Smooth muscle cell (in vitro differentiated cells): ENCODE measurements at regions not wholly inside any gene's neighbourhood (a gene's known extent, or its start where the extent isn't known, plus 50 kb on each side); places are given as distances from the start of the nearest gene placed in this dataset.

Experiments
- DNase-seq: peaks from one replicate; lab custom pipeline; 2025; ENCODE audit not compliant: unreplicated experiment; lab: John Stamatoyannopoulos, UW
- H2AFZ ChIP-seq: fragments of 200-600 bp; sonication (generic); 2 replicates; pipeline ENCODE4 v1.6.0; 2016; ENCODE audit warnings: antibody characterized with exemption, low read depth, mild to moderate bottlenecking
- H3F3A ChIP-seq: fragments of 200-600 bp; sonication (generic); 2 replicates; pipeline ENCODE4 v1.6.0; 2017; ENCODE audit warnings: antibody characterized with exemption, low read depth
- H3K27ac ChIP-seq: fragments of 200-600 bp; sonication (generic); 2 replicates; pipeline ENCODE4 v1.5.1; 2016; ENCODE audit warnings: low read depth, mild to moderate bottlenecking
- H3K27me3 ChIP-seq: fragments of 200-600 bp; sonication (generic); 2 replicates; pipeline ENCODE4 v1.6.1; 2016; ENCODE audit warnings: low read depth, mild to moderate bottlenecking
- H3K36me3 ChIP-seq: fragments of 200-600 bp; sonication (generic); 2 replicates; pipeline ENCODE4 v1.5.1; 2016; ENCODE audit warnings: low read depth
- H3K4me1 ChIP-seq: fragments of 200-600 bp; sonication (generic); 2 replicates; pipeline ENCODE4 v1.5.1; 2016; ENCODE audit warnings: low read depth
- H3K4me2 ChIP-seq: fragments of 200-600 bp; sonication (generic); 2 replicates; pipeline ENCODE4 v1.6.0; 2016; ENCODE audit warnings: mild to moderate bottlenecking
- H3K4me3 ChIP-seq: fragments of 200-600 bp; sonication (generic); 2 replicates; pipeline ENCODE4 v1.5.1; 2016; ENCODE audit warnings: mild to moderate bottlenecking
- H3K79me2 ChIP-seq: fragments of 200-600 bp; sonication (generic); 2 replicates; pipeline ENCODE4 v1.6.0; 2016; ENCODE audit warnings: low read depth, mild to moderate bottlenecking
- H3K9ac ChIP-seq: fragments of 200-600 bp; sonication (generic); 2 replicates; pipeline ENCODE4 v1.6.0; 2016; ENCODE audit warnings: low read depth
- H3K9me3 ChIP-seq: fragments of 200-600 bp; sonication (generic); replicated peaks from 2 replicates; pipeline ENCODE4 v1.5.1; 2016; ENCODE audit warnings: low read depth
- H4K20me1 ChIP-seq: fragments of 200-600 bp; sonication (generic); 2 replicates; pipeline ENCODE4 v1.6.0; 2016; ENCODE audit warnings: low read depth
- CTCF ChIP-seq: fragments of 200-600 bp; sonication (generic); IDR thresholded peaks from 2 replicates; pipeline ENCODE4 v1.5.1; 2017; ENCODE audit warnings: borderline replicate concordance, mild to moderate bottlenecking, antibody characterized with exemption; ENCODE audit not compliant: insufficient read depth, poor library complexity, severe bottlenecking
- WGBS: methylation state at CpG from one replicate; pipeline ENCODE4 v1.1.7; 2016; ENCODE audit warnings: low lambda C conversion rate; 5-methylcytosine and 5-hydroxymethylcytosine counted together

GRCh38 chr13:90099847-90100246 is 1247.6 kb upstream of the MIR17HG start:
- no peaks in the 10 kb centered on the region for H3K36me3 ChIP-seq
- WGBS = 86% methylated on average over 4 of the region's 4 CpGs
- no peaks in the 10 kb centered on the region for H4K20me1 ChIP-seq
- H3K4me1 ChIP-seq = no peaks in the 10 kb centered on the region
- H3K27me3 ChIP-seq = no peaks in the 10 kb centered on the region
- no peak overlapping the region for H3K9ac ChIP-seq
- TF ChIP-seq CTCF = no peak
- H3K4me2 ChIP-seq = no peak overlapping the region
- no peaks in the 10 kb centered on the region for H3F3A ChIP-seq
- no peak overlapping the region for H3K4me3 ChIP-seq
- DNase-seq = no peak
- no peaks in the 10 kb centered on the region for H3K9me3 ChIP-seq
- no peak overlapping the region for H2AFZ ChIP-seq
- H3K27ac ChIP-seq = no peak overlapping the region
- H3K79me2 ChIP-seq = no peaks in the 10 kb centered on the region

- no peaks in the 10 kb centered on the region for H3K9me3 ChIP-seq
- no peaks in the 10 kb centered on the region for H3K4me1 ChIP-seq
- H3F3A ChIP-seq = peaks cover 4% of the 10 kb centered on the region
- H3K27me3 ChIP-seq = no peaks in the 10 kb centered on the region
- no peak for TF ChIP-seq CTCF
- H4K20me1 ChIP-seq = no peaks in the 10 kb centered on the region
- no peak overlapping the region for H3K4me2 ChIP-seq
- H3K9ac ChIP-seq = no peak overlapping the region
- H2AFZ ChIP-seq = no peak overlapping the region
- no peak overlapping the region for H3K27ac ChIP-seq
- 91% methylated on average over 4 of the region's 4 CpGs for WGBS
- no peaks in the 10 kb centered on the region for H3K36me3 ChIP-seq
- H3K79me2 ChIP-seq = no peaks in the 10 kb centered on the region
- no peak for DNase-seq
- no peak overlapping the region for H3K4me3 ChIP-seq
These were observed 1244.2 kb upstream of the MIR17HG start for GRCh38 chr13:90103099-90103784.

GRCh38 chr13:90104764-90105163 is 1242.7 kb upstream of the MIR17HG start:
- no peak overlapping the region for H2AFZ ChIP-seq
- H3K9ac ChIP-seq = no peak overlapping the region
- 90% methylated on average over 2 of the region's 2 CpGs for WGBS
- H3K4me3 ChIP-seq = no peak overlapping the region
- H3K27me3 ChIP-seq = no peaks in the 10 kb centered on the region
- no peaks in the 10 kb centered on the region for H3K9me3 ChIP-seq
- H3K79me2 ChIP-seq = no peaks in the 10 kb centered on the region
- H3F3A ChIP-seq = peaks cover 4% of the 10 kb centered on the region
- no peak for TF ChIP-seq CTCF
- H3K4me2 ChIP-seq = no peak overlapping the region
- H3K27ac ChIP-seq = peak overlapping the region; percentile 45
- no peaks in the 10 kb centered on the region for H3K4me1 ChIP-seq
- no peaks in the 10 kb centered on the region for H4K20me1 ChIP-seq
- no peak for DNase-seq
- H3K36me3 ChIP-seq = no peaks in the 10 kb centered on the region

GRCh38 chr13:90105276-90105675 is 1242.2 kb upstream of the MIR17HG start:
- H2AFZ ChIP-seq = no peak overlapping the region
- TF ChIP-seq CTCF = no peak
- H3K79me2 ChIP-seq = no peaks in the 10 kb centered on the region
- H3K27ac ChIP-seq = peak overlapping the region; percentile 68
- no peak overlapping the region for H3K4me3 ChIP-seq
- no peaks in the 10 kb centered on the region for H3K27me3 ChIP-seq
- no peaks in the 10 kb centered on the region for H3K36me3 ChIP-seq
- H3F3A ChIP-seq = peaks cover 4% of the 10 kb centered on the region
- H3K9me3 ChIP-seq = no peaks in the 10 kb centered on the region
- no peaks in the 10 kb centered on the region for H4K20me1 ChIP-seq
- no peak for DNase-seq
- H3K4me1 ChIP-seq = no peaks in the 10 kb centered on the region
- H3K9ac ChIP-seq = no peak overlapping the region
- no peak overlapping the region for H3K4me2 ChIP-seq
